ENCODE measurements at regions not wholly inside any gene's neighbourhood (a gene's known extent, or its start where the extent isn't known, plus 50 kb on each side); places are given as distances from the start of the nearest gene placed in this dataset.

DNA sequence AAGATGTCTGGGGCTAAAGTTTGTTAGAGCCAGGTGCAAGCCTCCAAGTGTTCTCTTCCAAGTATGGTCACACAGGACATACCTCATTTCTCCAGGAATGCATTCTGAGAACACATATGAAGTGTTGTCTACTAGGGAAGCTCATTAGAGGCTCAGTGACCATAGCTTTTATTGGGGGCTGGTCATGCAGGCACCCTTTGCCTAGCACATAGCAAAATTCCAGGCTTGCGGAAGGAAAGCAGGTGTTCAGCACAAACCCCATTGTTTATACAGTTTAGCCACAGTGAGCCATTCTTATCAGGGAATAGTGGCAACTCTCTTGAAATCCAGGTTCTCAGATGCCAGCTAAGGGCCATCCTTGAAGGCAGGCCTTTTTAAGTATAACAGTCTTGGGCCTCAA is 112.1 kb upstream of the XIST start:
- Histone ChIP-seq H4K20me1 (ENCODE audit: control insufficient read depth, insufficient read depth, insufficient read length) (no peaks in the 10 kb centered on the region), H3K14ac (ENCODE audit: insufficient read depth, low read length) (no peak overlapping the region), H3K9me3 (ENCODE audit: control insufficient read depth, low read depth, low read length) (no peaks in the 10 kb centered on the region), H2BK20ac (ENCODE audit: low read depth, low read length, poor library complexity, severe bottlenecking) (no peak overlapping the region), H4K8ac (replicated peaks; ENCODE audit: insufficient read length, low read depth, low read length) (no peak overlapping the region), H2BK120ac (ENCODE audit: low read depth, low read length, poor library complexity, severe bottlenecking) (no peak overlapping the region), H3K27me3 (ENCODE audit: insufficient read depth, low read length) (no peaks in the 10 kb centered on the region), H2BK5ac (ENCODE audit: insufficient read length, low read length) (no peak overlapping the region), H3K79me1 (ENCODE audit: insufficient read depth, low read depth, low read length, poor library complexity, severe bottlenecking) (peaks cover 7% of the 10 kb centered on the region), H3T11ph (ENCODE audit: low read length) (no peak overlapping the region), H3K27ac (ENCODE audit: insufficient read length, low read depth, low read length) (peak overlapping the region; percentile 86), H2AK5ac (ENCODE audit: insufficient read length, low read length) (peak overlapping the region; percentile 59), H3K9ac (ENCODE audit: extremely low read depth, insufficient read length, low read length) (no peak overlapping the region), H3K23me2 (ENCODE audit: insufficient read length, low read depth, low read length, poor library complexity, severe bottlenecking) (no peaks in the 10 kb centered on the region), H3K4ac (ENCODE audit: low read depth, low read length) (no peak overlapping the region), H3K4me2 (ENCODE audit: insufficient read depth, insufficient read length, low read length) (no peak overlapping the region), H2BK12ac (ENCODE audit: insufficient read length, low read depth, low read length) (peak overlapping the region; percentile 6), H2AFZ (ENCODE audit: low read length) (no peak overlapping the region), H3K56ac (ENCODE audit: insufficient read length, low read depth, low read length) (no peak overlapping the region), H3K18ac (ENCODE audit: insufficient read length, low read depth, low read length) (no peak overlapping the region), H2BK15ac (ENCODE audit: low read depth, low read length) (no peak overlapping the region), H3K79me2 (ENCODE audit: insufficient read depth, low read length) (peaks cover 19% of the 10 kb centered on the region; the same call in 1 of the 2 replicates), H3K23ac (ENCODE audit: insufficient read length, low read depth, low read length) (no peak overlapping the region), H4K5ac (ENCODE audit: insufficient read length, low read depth, low read length) (no peak overlapping the region), H4K91ac (ENCODE audit: insufficient read length, low read depth, low read length) (no peak overlapping the region), H3K4me1 (ENCODE audit: insufficient read depth, low read length) (peaks cover 25% of the 10 kb centered on the region)
- no CpG with 5 or more reads among the region's 1 CpG for WGBS (ENCODE audit: extremely low coverage, insufficient read length, low lambda C conversion rate)
- H3K9me3 Mint-ChIP-seq: no peaks in the 10 kb centered on the region
- TF ChIP-seq, protein P1, sequence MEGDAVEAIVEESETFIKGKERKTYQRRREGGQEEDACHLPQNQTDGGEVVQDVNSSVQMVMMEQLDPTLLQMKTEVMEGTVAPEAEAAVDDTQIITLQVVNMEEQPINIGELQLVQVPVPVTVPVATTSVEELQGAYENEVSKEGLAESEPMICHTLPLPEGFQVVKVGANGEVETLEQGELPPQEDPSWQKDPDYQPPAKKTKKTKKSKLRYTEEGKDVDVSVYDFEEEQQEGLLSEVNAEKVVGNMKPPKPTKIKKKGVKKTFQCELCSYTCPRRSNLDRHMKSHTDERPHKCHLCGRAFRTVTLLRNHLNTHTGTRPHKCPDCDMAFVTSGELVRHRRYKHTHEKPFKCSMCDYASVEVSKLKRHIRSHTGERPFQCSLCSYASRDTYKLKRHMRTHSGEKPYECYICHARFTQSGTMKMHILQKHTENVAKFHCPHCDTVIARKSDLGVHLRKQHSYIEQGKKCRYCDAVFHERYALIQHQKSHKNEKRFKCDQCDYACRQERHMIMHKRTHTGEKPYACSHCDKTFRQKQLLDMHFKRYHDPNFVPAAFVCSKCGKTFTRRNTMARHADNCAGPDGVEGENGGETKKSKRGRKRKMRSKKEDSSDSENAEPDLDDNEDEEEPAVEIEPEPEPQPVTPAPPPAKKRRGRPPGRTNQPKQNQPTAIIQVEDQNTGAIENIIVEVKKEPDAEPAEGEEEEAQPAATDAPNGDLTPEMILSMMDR (conservative IDR thresholded peaks at IDR 0.05): no peak
- H3K36me3 Mint-ChIP-seq (ENCODE audit: insufficient read depth in 1 of 3, low read depth in 3 of 3): peaks cover 9 to 39% (median 39%) of the 10 kb centered on the region in 3 experiments
- no peak for DNase-seq
- H3K4me1 Mint-ChIP-seq: peaks cover 63 to 71% of the 10 kb centered on the region in 2 experiments
- peak overlapping the region; percentile 95 to 99 (median 99) for H3K27ac Mint-ChIP-seq
- no peaks in the 10 kb centered on the region for H3K27me3 Mint-ChIP-seq (ENCODE audit: low read depth)
- H3K4me3 Mint-ChIP-seq: peak overlapping the region in 1 of 2 experiments; percentile 10; a peak in 2 of 5 replicates

Data from H9 (cell line).